ENCODE measurements at regions not wholly inside any gene's neighbourhood (a gene's known extent, or its start where the extent isn't known, plus 50 kb on each side); places are given as distances from the start of the nearest gene placed in this dataset.

DNA sequence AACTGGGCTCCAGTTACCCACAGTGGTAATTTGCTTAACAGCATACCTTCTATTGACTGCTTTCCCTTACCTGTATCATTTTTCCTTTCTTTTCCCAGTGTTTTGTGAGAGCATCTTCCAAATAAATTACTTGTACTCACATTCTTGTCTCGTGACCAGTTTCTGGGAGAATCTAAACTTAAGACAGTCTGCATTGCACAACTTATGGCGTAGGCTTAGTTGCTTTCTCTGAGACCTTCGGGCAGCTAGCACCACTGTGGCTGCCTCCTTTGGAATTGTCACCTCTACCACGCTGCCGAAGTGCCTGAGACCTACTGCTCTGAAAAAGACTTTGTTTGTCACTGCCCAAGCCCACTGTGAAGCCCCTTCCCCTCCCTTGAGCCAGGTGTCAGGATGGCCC lies 188.1 kb upstream of the BMP2 start:
- Histone ChIP-seq H3K27ac (ENCODE audit: low read depth in 1 of 2, low read length in 2 of 2) (no peak overlapping the region), H3K27me3 (ENCODE audit: control insufficient read depth in 4 of 4, insufficient read depth in 4 of 4, low read length in 3 of 4) (no peaks in the 10 kb centered on the region), H3K4me1 (ENCODE audit: control insufficient read depth in 4 of 4, insufficient read depth in 4 of 4, low read length in 3 of 4) (peaks cover 0 to 2% (median 0%) of the 10 kb centered on the region in 4 donors), H3K9me3 (ENCODE audit: control insufficient read depth in 4 of 4, low read length in 3 of 4) (no peaks in the 10 kb centered on the region), H3K9ac (ENCODE audit: low read depth in 1 of 2, low read length in 2 of 2) (no peak overlapping the region), H3K4me3 (ENCODE audit: low read depth in 1 of 3, low read length in 3 of 3) (no peak overlapping the region), H3K36me3 (ENCODE audit: control insufficient read depth in 4 of 4, insufficient read depth in 3 of 4, low read depth in 1 of 4, low read length in 3 of 4) (no peaks in the 10 kb centered on the region)
- TF ChIP-seq GABPA (IDR thresholded peaks at IDR 0.05 in 1 of 2, conservative IDR thresholded peaks at IDR 0.05 in 1 of 2) (no peak), EGR1 (IDR thresholded peaks at IDR 0.05; ENCODE audit: low read depth in 2 of 2) (no peak), RAD21 (IDR thresholded peaks at IDR 0.05) (no peak), FOXA2 (IDR thresholded peaks at IDR 0.05) (no peak), SP1 (IDR thresholded peaks at IDR 0.05) (no peak)
- TF ChIP-seq, protein P1, sequence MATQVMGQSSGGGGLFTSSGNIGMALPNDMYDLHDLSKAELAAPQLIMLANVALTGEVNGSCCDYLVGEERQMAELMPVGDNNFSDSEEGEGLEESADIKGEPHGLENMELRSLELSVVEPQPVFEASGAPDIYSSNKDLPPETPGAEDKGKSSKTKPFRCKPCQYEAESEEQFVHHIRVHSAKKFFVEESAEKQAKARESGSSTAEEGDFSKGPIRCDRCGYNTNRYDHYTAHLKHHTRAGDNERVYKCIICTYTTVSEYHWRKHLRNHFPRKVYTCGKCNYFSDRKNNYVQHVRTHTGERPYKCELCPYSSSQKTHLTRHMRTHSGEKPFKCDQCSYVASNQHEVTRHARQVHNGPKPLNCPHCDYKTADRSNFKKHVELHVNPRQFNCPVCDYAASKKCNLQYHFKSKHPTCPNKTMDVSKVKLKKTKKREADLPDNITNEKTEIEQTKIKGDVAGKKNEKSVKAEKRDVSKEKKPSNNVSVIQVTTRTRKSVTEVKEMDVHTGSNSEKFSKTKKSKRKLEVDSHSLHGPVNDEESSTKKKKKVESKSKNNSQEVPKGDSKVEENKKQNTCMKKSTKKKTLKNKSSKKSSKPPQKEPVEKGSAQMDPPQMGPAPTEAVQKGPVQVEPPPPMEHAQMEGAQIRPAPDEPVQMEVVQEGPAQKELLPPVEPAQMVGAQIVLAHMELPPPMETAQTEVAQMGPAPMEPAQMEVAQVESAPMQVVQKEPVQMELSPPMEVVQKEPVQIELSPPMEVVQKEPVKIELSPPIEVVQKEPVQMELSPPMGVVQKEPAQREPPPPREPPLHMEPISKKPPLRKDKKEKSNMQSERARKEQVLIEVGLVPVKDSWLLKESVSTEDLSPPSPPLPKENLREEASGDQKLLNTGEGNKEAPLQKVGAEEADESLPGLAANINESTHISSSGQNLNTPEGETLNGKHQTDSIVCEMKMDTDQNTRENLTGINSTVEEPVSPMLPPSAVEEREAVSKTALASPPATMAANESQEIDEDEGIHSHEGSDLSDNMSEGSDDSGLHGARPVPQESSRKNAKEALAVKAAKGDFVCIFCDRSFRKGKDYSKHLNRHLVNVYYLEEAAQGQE (IDR thresholded peaks at IDR 0.05), result no peak
- no peak for DNase-seq (ENCODE audit: low spot score)
- WGBS, result 91% methylated on average over 5 of the region's 5 CpGs

DNA sequence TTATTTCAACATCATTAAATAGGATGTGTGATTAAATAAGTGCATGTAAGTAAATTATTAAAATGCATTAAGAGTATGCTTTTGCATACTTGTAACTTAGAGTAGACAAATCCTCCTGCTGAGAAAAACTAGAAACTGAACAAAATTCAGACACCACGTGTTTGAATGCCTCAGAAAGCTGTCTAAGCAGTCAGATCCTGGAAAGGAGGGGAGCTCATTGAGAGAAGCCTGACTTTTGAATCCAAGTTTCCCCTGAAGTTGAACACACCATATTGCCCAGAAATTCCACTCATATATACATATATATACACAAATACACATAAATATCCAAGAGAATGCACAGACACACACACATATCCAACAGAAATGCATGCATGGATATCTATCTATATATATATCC lies 190.0 kb upstream of the BMP2 start:
- Histone ChIP-seq H3K27me3 (ENCODE audit: control insufficient read depth in 4 of 4, insufficient read depth in 4 of 4, low read length in 3 of 4) (no peaks in the 10 kb centered on the region), H3K9me3 (ENCODE audit: control insufficient read depth in 4 of 4, low read length in 3 of 4) (no peaks in the 10 kb centered on the region), H3K9ac (ENCODE audit: low read depth in 1 of 2, low read length in 2 of 2) (no peak overlapping the region), H3K4me3 (ENCODE audit: low read depth in 1 of 3, low read length in 3 of 3) (no peak overlapping the region), H3K27ac (ENCODE audit: low read depth in 1 of 2, low read length in 2 of 2) (no peak overlapping the region), H3K4me1 (ENCODE audit: control insufficient read depth in 4 of 4, insufficient read depth in 4 of 4, low read length in 3 of 4) (no peaks in the 10 kb centered on the region), H3K36me3 (ENCODE audit: control insufficient read depth in 4 of 4, insufficient read depth in 3 of 4, low read depth in 1 of 4, low read length in 3 of 4) (no peaks in the 10 kb centered on the region)
- DNase-seq (ENCODE audit: low spot score), result no peak
- TF ChIP-seq TAF1 (conservative IDR thresholded peaks at IDR 0.05), result no peak
- TF ChIP-seq RXRA (IDR thresholded peaks at IDR 0.05), result no peak
- WGBS, result 86% methylated on average over 1 of the region's 1 CpG

GRCh38 chr20:6576726-6577125 lies 190.8 kb upstream of the BMP2 start:
- Histone ChIP-seq H3K36me3 (ENCODE audit: control insufficient read depth in 4 of 4, insufficient read depth in 3 of 4, low read depth in 1 of 4, low read length in 3 of 4) (no peaks in the 10 kb centered on the region), H3K9ac (ENCODE audit: low read depth in 1 of 2, low read length in 2 of 2) (no peak overlapping the region), H3K4me3 (ENCODE audit: low read depth in 1 of 3, low read length in 3 of 3) (no peak overlapping the region), H3K27me3 (ENCODE audit: control insufficient read depth in 4 of 4, insufficient read depth in 4 of 4, low read length in 3 of 4) (no peaks in the 10 kb centered on the region), H3K9me3 (ENCODE audit: control insufficient read depth in 4 of 4, low read length in 3 of 4) (no peaks in the 10 kb centered on the region), H3K4me1 (ENCODE audit: control insufficient read depth in 4 of 4, insufficient read depth in 4 of 4, low read length in 3 of 4) (no peaks in the 10 kb centered on the region), H3K27ac (ENCODE audit: low read depth in 1 of 2, low read length in 2 of 2) (no peak overlapping the region)
- WGBS, result 90% methylated on average over 3 of the region's 3 CpGs
- no peak for DNase-seq (ENCODE audit: low spot score)
- no peak for TF ChIP-seq FOXA2 (IDR thresholded peaks at IDR 0.05)
- no peak for TF ChIP-seq RXRA (IDR thresholded peaks at IDR 0.05)
- TF ChIP-seq MAX (IDR thresholded peaks at IDR 0.05), result no peak
- no peak for TF ChIP-seq SP1 (IDR thresholded peaks at IDR 0.05)
- no peak for TF ChIP-seq CTCF (IDR thresholded peaks at IDR 0.05; ENCODE audit: low read depth, low read length, missing input control)
- TF ChIP-seq NR2F2 (IDR thresholded peaks at IDR 0.05), result no peak
- TF ChIP-seq TAF1 (conservative IDR thresholded peaks at IDR 0.05), result no peak
- TF ChIP-seq JUND (IDR thresholded peaks at IDR 0.05), result no peak
- no peak for TF ChIP-seq EGR1 (IDR thresholded peaks at IDR 0.05; ENCODE audit: low read depth in 2 of 2)
- no peak for TF ChIP-seq HNF4G (IDR thresholded peaks at IDR 0.05)
- no peak for TF ChIP-seq HNF4A (conservative IDR thresholded peaks at IDR 0.05)
- TF ChIP-seq, protein P1 (IDR thresholded peaks at IDR 0.05), result no peak
- TF ChIP-seq, protein P2, sequence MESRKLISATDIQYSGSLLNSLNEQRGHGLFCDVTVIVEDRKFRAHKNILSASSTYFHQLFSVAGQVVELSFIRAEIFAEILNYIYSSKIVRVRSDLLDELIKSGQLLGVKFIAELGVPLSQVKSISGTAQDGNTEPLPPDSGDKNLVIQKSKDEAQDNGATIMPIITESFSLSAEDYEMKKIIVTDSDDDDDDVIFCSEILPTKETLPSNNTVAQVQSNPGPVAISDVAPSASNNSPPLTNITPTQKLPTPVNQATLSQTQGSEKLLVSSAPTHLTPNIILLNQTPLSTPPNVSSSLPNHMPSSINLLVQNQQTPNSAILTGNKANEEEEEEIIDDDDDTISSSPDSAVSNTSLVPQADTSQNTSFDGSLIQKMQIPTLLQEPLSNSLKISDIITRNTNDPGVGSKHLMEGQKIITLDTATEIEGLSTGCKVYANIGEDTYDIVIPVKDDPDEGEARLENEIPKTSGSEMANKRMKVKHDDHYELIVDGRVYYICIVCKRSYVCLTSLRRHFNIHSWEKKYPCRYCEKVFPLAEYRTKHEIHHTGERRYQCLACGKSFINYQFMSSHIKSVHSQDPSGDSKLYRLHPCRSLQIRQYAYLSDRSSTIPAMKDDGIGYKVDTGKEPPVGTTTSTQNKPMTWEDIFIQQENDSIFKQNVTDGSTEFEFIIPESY (IDR thresholded peaks at IDR 0.05), result no peak
